Stomach (tissue), 4 donors: ENCODE measurements at regions not wholly inside any gene's neighbourhood (a gene's known extent, or its start where the extent isn't known, plus 50 kb on each side); places are given as distances from the start of the nearest gene placed in this dataset.

Source experiments
- CTCF ChIP-seq, 7 experiments: fragments of 450-650 bp in 4 of 7; fragments of 200-600 bp in 3 of 7; sonication (generic) in 3 of 7; IDR thresholded peaks; one replicate each; pipeline ENCODE4 v1.5.1; 2016 to 2019; ENCODE audit warnings: antibody characterized with exemption in 7 of 7, control low read depth in 2 of 7, mild to moderate bottlenecking in 1 of 7
- POLR2AphosphoS5 ChIP-seq, 3 donors: sonication (generic); formaldehyde crosslinking; IDR thresholded peaks; one replicate each; pipeline ENCODE4 v1.6.1; 2016; ENCODE audit warnings: antibody characterized with exemption in 3 of 3

- TF ChIP-seq CTCF (IDR thresholded peaks at IDR 0.05) (no peak), POLR2AphosphoS5 (IDR thresholded peaks at IDR 0.05) (no peak)
Measured at GRCh38 chr4:63211776-63212479, 1197.3 kb downstream of the TECRL start.
